NCI-H1930 (cell line): ENCODE measurements at regions not wholly inside any gene's neighbourhood (a gene's known extent, or its start where the extent isn't known, plus 50 kb on each side); places are given as distances from the start of the nearest gene placed in this dataset.

Source experiments
- DNase-seq, 2 experiments: peaks; one replicate each; lab custom pipeline; 2025; lab: John Stamatoyannopoulos, UW

- peak in 1 of 2 experiments; percentile 30 for DNase-seq
Observed at GRCh38 chr1:14498839-14499238, 99.6 kb upstream of the KAZN start.

GRCh38 chr1:14499312-14500040, 99.0 kb upstream of the KAZN start:
- DNase-seq, result no peak

- no peak for DNase-seq
Observed at GRCh38 chr1:14500041-14500440, 98.4 kb upstream of the KAZN start.

- DNase-seq, result no peak
Observed at GRCh38 chr1:14500912-14501311, 97.6 kb upstream of the KAZN start.

GRCh38 chr1:14504517-14504916, 94.0 kb upstream of the KAZN start:
- no peak for DNase-seq

- no peak for DNase-seq
Observed at GRCh38 chr1:14506471-14507255, 91.8 kb upstream of the KAZN start.

GRCh38 chr1:14507262-14507661, 91.2 kb upstream of the KAZN start:
- no peak for DNase-seq

GRCh38 chr1:14508613-14509012, 89.9 kb upstream of the KAZN start:
- DNase-seq, result no peak

- no peak for DNase-seq
Observed at GRCh38 chr1:14511166-14511680, 87.3 kb upstream of the KAZN start.

GRCh38 chr1:14511796-14512585, 86.5 kb upstream of the KAZN start:
- no peak for DNase-seq

GRCh38 chr1:14513111-14513510, 85.4 kb upstream of the KAZN start:
- no peak for DNase-seq

- no peak for DNase-seq
Observed at GRCh38 chr1:14514739-14515138, 83.7 kb upstream of the KAZN start.

GRCh38 chr1:14516974-14517840, 81.3 kb upstream of the KAZN start:
- no peak for DNase-seq

GRCh38 chr1:14517841-14518180, 80.7 kb upstream of the KAZN start:
- no peak for DNase-seq

GRCh38 chr1:14519976-14520375, 78.5 kb upstream of the KAZN start:
- no peak for DNase-seq

- no peak for DNase-seq
Observed at GRCh38 chr1:14520514-14521163, 77.8 kb upstream of the KAZN start.

GRCh38 chr1:14521622-14522021, 76.9 kb upstream of the KAZN start:
- no peak for DNase-seq

GRCh38 chr1:14522077-14522925, 76.2 kb upstream of the KAZN start:
- no peak for DNase-seq

- DNase-seq, result peak in 1 of 2 experiments; percentile 53
Observed at GRCh38 chr1:14522926-14523241, 75.6 kb upstream of the KAZN start.
